Tibial nerve (tissue), 4 donors: ENCODE measurements at regions not wholly inside any gene's neighbourhood (a gene's known extent, or its start where the extent isn't known, plus 50 kb on each side); places are given as distances from the start of the nearest gene placed in this dataset.

Experiments
- DNase-seq, 2 donors: peaks; one replicate each; pipeline ENCODE4 v3.0.0-alpha.2; 2019; ENCODE audit warnings: low spot score in 2 of 2
- H3K27ac ChIP-seq, 4 donors: fragments of 200-600 bp; sonication (generic) in 3 of 4; one replicate each; pipeline ENCODE4 v1.5.1; 2017 to 2019; ENCODE audit warnings: mild to moderate bottlenecking in 1 of 4
- H3K27me3 ChIP-seq, 2 donors: fragments of 200-600 bp; sonication (generic) in 1 of 2; one replicate each; pipeline versions ENCODE4 v1.5.1 to v1.6.0; 2017 to 2019
- H3K36me3 ChIP-seq, 3 donors: fragments of 200-600 bp; sonication (generic); one replicate each; pipeline ENCODE4 v1.5.1; 2018 to 2019
- H3K4me1 ChIP-seq, 4 donors: fragments of 200-600 bp; sonication (generic) in 3 of 4; one replicate each; pipeline ENCODE4 v1.5.1; 2017 to 2019
- H3K4me3 ChIP-seq, 4 donors: fragments of 200-600 bp; sonication (generic) in 3 of 4; one replicate each; pipeline ENCODE4 v1.5.1; 2017 to 2019; ENCODE audit warnings: mild to moderate bottlenecking in 1 of 4, moderate library complexity in 1 of 4
- H3K9me3 ChIP-seq, 4 donors: fragments of 200-600 bp; sonication (generic) in 3 of 4; one replicate each; pipeline ENCODE4 v1.5.1; 2017 to 2019
- CTCF ChIP-seq, 5 experiments: fragments of 200-600 bp in 3 of 5; fragments of 450-650 bp in 2 of 5; sonication (generic) in 3 of 5; IDR thresholded peaks; one replicate each; pipeline ENCODE4 v1.5.1; 2016 to 2019; ENCODE audit warnings: antibody characterized with exemption in 5 of 5, mild to moderate bottlenecking in 3 of 5, moderate library complexity in 2 of 5
- EP300 ChIP-seq, 2 donors: sonication (generic); formaldehyde crosslinking; IDR thresholded peaks; one replicate each; pipeline ENCODE4 v1.6.1; 2017; ENCODE audit warnings: antibody characterized with exemption in 2 of 2, mild to moderate bottlenecking in 1 of 2
- POLR2A ChIP-seq, 2 donors: fragments of 450-650 bp; IDR thresholded peaks; one replicate each; pipeline ENCODE4 v1.6.1; 2017; ENCODE audit warnings: antibody characterized with exemption in 2 of 2, mild to moderate bottlenecking in 2 of 2, moderate library complexity in 2 of 2
- WGBS, 2 donors: methylation state at CpG; one replicate each; pipeline ENCODE4 v1.1.5; 2018; 5-methylcytosine and 5-hydroxymethylcytosine counted together

DNA sequence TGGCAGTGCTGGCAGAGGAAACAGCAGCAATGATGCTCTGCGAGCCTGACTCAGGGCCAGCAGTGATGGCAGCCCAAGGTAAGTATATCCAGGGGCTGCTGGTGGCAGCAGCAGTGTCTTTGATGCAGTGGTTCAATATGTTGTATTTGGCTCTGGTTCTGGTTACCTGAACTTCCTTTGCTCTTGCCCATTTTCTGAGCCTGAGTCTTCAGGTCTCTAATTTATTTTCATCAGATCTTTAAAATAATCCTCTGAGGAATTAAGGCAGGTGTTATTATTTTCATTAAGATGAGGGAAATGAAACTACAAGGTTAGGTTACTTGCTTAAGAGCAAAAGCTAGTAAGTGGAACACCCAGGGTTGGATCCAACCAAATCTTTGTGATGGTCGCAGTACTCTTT lies 102.8 kb upstream of the BMP2K start:
- Histone ChIP-seq H3K27ac (no peak overlapping the region), H3K27me3 (no peaks in the 10 kb centered on the region), H3K4me3 (no peak overlapping the region), H3K9me3 (no peaks in the 10 kb centered on the region), H3K36me3 (no peaks in the 10 kb centered on the region), H3K4me1 (peaks cover 0 to 4% (median under 1%) of the 10 kb centered on the region in 4 donors)
- no peak for DNase-seq
- WGBS, 2 donors, result 97 to 98% methylated on average over 2 of the region's 2 CpGs
- TF ChIP-seq POLR2A (IDR thresholded peaks at IDR 0.05), result no peak
- TF ChIP-seq CTCF (IDR thresholded peaks at IDR 0.05), result no peak
- no peak for TF ChIP-seq EP300 (IDR thresholded peaks at IDR 0.05)

GRCh38 chr4:78675325-78675724 lies 100.8 kb upstream of the BMP2K start:
- Histone ChIP-seq H3K27ac (no peak overlapping the region), H3K4me1 (peaks cover 0 to 4% (median 0%) of the 10 kb centered on the region in 4 donors), H3K4me3 (no peak overlapping the region), H3K36me3 (no peaks in the 10 kb centered on the region), H3K9me3 (no peaks in the 10 kb centered on the region), H3K27me3 (no peaks in the 10 kb centered on the region)
- DNase-seq, result no peak
- WGBS, 2 donors, result 89 to 96% methylated on average over 1 of the region's 1 CpG
- TF ChIP-seq EP300 (IDR thresholded peaks at IDR 0.05), result no peak
- TF ChIP-seq CTCF (IDR thresholded peaks at IDR 0.05), result no peak
- no peak for TF ChIP-seq POLR2A (IDR thresholded peaks at IDR 0.05)

DNA sequence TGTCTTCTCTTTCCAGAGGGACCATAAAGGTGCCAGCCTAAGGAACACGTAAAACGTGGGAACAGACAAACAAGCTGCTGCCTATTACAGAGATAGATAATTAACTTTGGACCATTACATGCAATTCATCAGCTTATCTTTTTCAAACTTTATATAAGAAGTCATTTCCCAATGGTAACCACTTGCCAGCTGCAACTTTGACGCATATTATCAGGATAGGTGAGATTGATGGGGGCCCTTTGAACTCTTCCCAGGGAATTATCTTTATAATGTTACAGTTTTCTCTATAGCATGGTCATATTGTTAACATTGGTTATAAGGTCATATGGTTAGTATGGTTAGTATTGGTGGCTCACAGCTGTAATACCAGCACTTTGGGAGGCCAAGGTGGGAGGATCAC lies 94.1 kb upstream of the BMP2K start:
- DNase-seq, result no peak
- H3K9me3 ChIP-seq, result no peaks in the 10 kb centered on the region
- H3K36me3 ChIP-seq, result no peaks in the 10 kb centered on the region
- H3K27ac ChIP-seq, result no peak overlapping the region
- peaks cover 0 to 12% (median 3%) of the 10 kb centered on the region in 4 donors for H3K4me1 ChIP-seq
- no peaks in the 10 kb centered on the region for H3K27me3 ChIP-seq
- 96 to 98% methylated on average over 3 of the region's 3 CpGs for WGBS, 2 donors
- no peak overlapping the region for H3K4me3 ChIP-seq
- TF ChIP-seq POLR2A (IDR thresholded peaks at IDR 0.05), result no peak
- no peak for TF ChIP-seq CTCF (IDR thresholded peaks at IDR 0.05)
- TF ChIP-seq EP300 (IDR thresholded peaks at IDR 0.05), result no peak

- TF ChIP-seq EP300 (IDR thresholded peaks at IDR 0.05), result no peak
- no peak for TF ChIP-seq CTCF (IDR thresholded peaks at IDR 0.05)
- no peak for TF ChIP-seq POLR2A (IDR thresholded peaks at IDR 0.05)
- DNase-seq, result no peak
- H3K27me3 ChIP-seq, result no peaks in the 10 kb centered on the region
These were observed 92.8 kb upstream of the BMP2K start for GRCh38 chr4:78683352-78683751.

GRCh38 chr4:78684325-78685079 lies 91.6 kb upstream of the BMP2K start:
- Histone ChIP-seq H3K4me3 (no peak overlapping the region), H3K27ac (no peak overlapping the region), H3K4me1 (peaks cover 0 to 20% (median 3%) of the 10 kb centered on the region in 4 donors), H3K27me3 (no peaks in the 10 kb centered on the region), H3K9me3 (no peaks in the 10 kb centered on the region), H3K36me3 (no peaks in the 10 kb centered on the region)
- TF ChIP-seq CTCF (IDR thresholded peaks at IDR 0.05), result no peak
- TF ChIP-seq POLR2A (IDR thresholded peaks at IDR 0.05), result no peak
- no peak for TF ChIP-seq EP300 (IDR thresholded peaks at IDR 0.05)
- 44 to 47% methylated on average over 5 of the region's 5 CpGs for WGBS, 2 donors
- no peak for DNase-seq

More at GRCh38 chr4:78683352-78683751, 92.8 kb upstream of the BMP2K start:
- Histone ChIP-seq H3K9me3 (no peaks in the 10 kb centered on the region), H3K4me1 (peaks cover 0 to 19% (median 3%) of the 10 kb centered on the region in 4 donors), H3K27ac (no peak overlapping the region), H3K36me3 (no peaks in the 10 kb centered on the region), H3K4me3 (no peak overlapping the region)
